DND-41 (cell line): ENCODE measurements at regions not wholly inside any gene's neighbourhood (a gene's known extent, or its start where the extent isn't known, plus 50 kb on each side); places are given as distances from the start of the nearest gene placed in this dataset.

Source experiments
- ATAC-seq: fragments of 200-7000 bp; cut with Tn5 transposase; 3 replicates; pipeline ENCODE4 v1.9.1; 2021; ENCODE audit warnings: low read depth; ENCODE audit not compliant: insufficient read depth
- DNase-seq: peaks from one replicate; pipeline ENCODE4 v3.0.0-alpha.2; 2020
- H2AFZ ChIP-seq: 2 replicates; pipeline ENCODE4 v1.6.0; 2012; ENCODE audit warnings: low read depth, low read length
- H3K27ac ChIP-seq: 2 replicates; pipeline ENCODE4 v1.5.1; 2012; ENCODE audit warnings: low read length, inconsistent platforms
- H3K27me3 ChIP-seq: fragments of 200-600 bp; sonication (generic); 2 replicates; pipeline ENCODE4 v1.6.0; 2012; ENCODE audit warnings: low read length, mild to moderate bottlenecking, inconsistent platforms; ENCODE audit not compliant: insufficient read depth, poor library complexity
- H3K36me3 ChIP-seq: 2 replicates; pipeline ENCODE4 v1.5.1; 2012; ENCODE audit warnings: low read length, inconsistent platforms; ENCODE audit not compliant: insufficient read depth
- H3K4me1 ChIP-seq: 2 replicates; pipeline ENCODE4 v1.5.1; 2012; ENCODE audit warnings: mild to moderate bottlenecking, low read length; ENCODE audit not compliant: insufficient read depth
- H3K4me2 ChIP-seq: 2 replicates; pipeline ENCODE4 v1.6.0; 2012; ENCODE audit warnings: mild to moderate bottlenecking, moderate library complexity, low read length, inconsistent platforms; ENCODE audit not compliant: insufficient read depth
- H3K4me3 ChIP-seq, 2 experiments: fragments of 200-600 bp in 1 of 2; shearing (Covaris generic) in 1 of 2; 2 replicates each; pipeline ENCODE4 v1.5.1; 2012 to 2016; ENCODE audit warnings: inconsistent platforms in 2 of 2, low read length in 2 of 2, mild to moderate bottlenecking in 2 of 2, low read depth in 1 of 2, moderate library complexity in 1 of 2
- H3K79me2 ChIP-seq: 2 replicates; pipeline ENCODE4 v1.6.0; 2012; ENCODE audit warnings: low read length, inconsistent platforms; ENCODE audit not compliant: insufficient read depth
- H3K9ac ChIP-seq: 2 replicates; pipeline ENCODE4 v1.6.0; 2012; ENCODE audit warnings: low read depth, mild to moderate bottlenecking, inconsistent platforms, low read length, moderate library complexity
- H3K9me3 ChIP-seq: 2 replicates; pipeline ENCODE4 v1.5.1; 2012; ENCODE audit warnings: low read length, moderate library complexity, mild to moderate bottlenecking, inconsistent platforms; ENCODE audit not compliant: insufficient read depth, severe bottlenecking
- H4K20me1 ChIP-seq: 2 replicates; pipeline ENCODE4 v1.6.0; 2012; ENCODE audit warnings: low read length; ENCODE audit not compliant: insufficient read depth
- CTCF ChIP-seq: IDR thresholded peaks from 2 replicates; pipeline ENCODE4 v1.5.1; 2012; ENCODE audit warnings: borderline replicate concordance, low read length, moderate library complexity, mild to moderate bottlenecking; ENCODE audit not compliant: poor library complexity, severe bottlenecking; ENCODE audit errors: extremely low read depth
- EZH2 ChIP-seq: IDR thresholded peaks from 3 replicates; pipeline ENCODE4 v1.6.1; 2012; ENCODE audit warnings: borderline replicate concordance, low read depth, mild to moderate bottlenecking, moderate library complexity, low read length, inconsistent platforms; ENCODE audit not compliant: severe bottlenecking

GRCh38 chr20:63062188-63063140, 55.7 kb upstream of the BHLHE23 start:
- Histone ChIP-seq H3K4me2 (no peak overlapping the region), H3K27ac (no peak overlapping the region), H3K4me3 (no peak overlapping the region), H3K9ac (no peak overlapping the region), H3K79me2 (peaks cover 7% of the 10 kb centered on the region; the same call in 1 of the 2 replicates), H2AFZ (no peak overlapping the region), H3K9me3 (no peaks in the 10 kb centered on the region), H3K36me3 (no peaks in the 10 kb centered on the region; the same call in 1 of the 2 replicates), H3K4me1 (no peaks in the 10 kb centered on the region), H4K20me1 (peaks cover 75% of the 10 kb centered on the region), H3K27me3 (no peaks in the 10 kb centered on the region)
- ATAC-seq (no peak), DNase-seq (no peak)
- TF ChIP-seq EZH2 (no peak), CTCF (no peak)

- Histone ChIP-seq H3K4me3 (no peak overlapping the region), H3K4me2 (no peak overlapping the region), H2AFZ (no peak overlapping the region), H3K27ac (no peak overlapping the region), H4K20me1 (peaks cover 75% of the 10 kb centered on the region), H3K27me3 (no peaks in the 10 kb centered on the region), H3K79me2 (peaks cover 7% of the 10 kb centered on the region; the same call in 1 of the 2 replicates), H3K9ac (no peak overlapping the region), H3K9me3 (no peaks in the 10 kb centered on the region), H3K36me3 (peaks cover 6% of the 10 kb centered on the region), H3K4me1 (no peaks in the 10 kb centered on the region)
- TF ChIP-seq EZH2 (no peak), CTCF (no peak)
- no peak for ATAC-seq
- no peak for DNase-seq
Observed at GRCh38 chr20:63061771-63062100, 55.0 kb upstream of the BHLHE23 start.

- TF ChIP-seq CTCF (no peak), EZH2 (no peak)
- Histone ChIP-seq H3K36me3 (peaks cover 6% of the 10 kb centered on the region), H3K27me3 (no peaks in the 10 kb centered on the region), H3K4me2 (no peak overlapping the region), H3K9me3 (no peaks in the 10 kb centered on the region), H3K27ac (no peak overlapping the region), H3K4me3 (no peak overlapping the region), H3K79me2 (peaks cover 7% of the 10 kb centered on the region; the same call in 1 of the 2 replicates), H4K20me1 (peaks cover 75% of the 10 kb centered on the region), H3K9ac (no peak overlapping the region), H2AFZ (no peak overlapping the region), H3K4me1 (no peaks in the 10 kb centered on the region)
- no peak for ATAC-seq
- no peak for DNase-seq
Observed at GRCh38 chr20:63061051-63061770, 54.4 kb upstream of the BHLHE23 start.
